OCI-LY7 (cell line): ENCODE measurements at regions not wholly inside any gene's neighbourhood (a gene's known extent, or its start where the extent isn't known, plus 50 kb on each side); places are given as distances from the start of the nearest gene placed in this dataset.

Source experiments
- EZH2phosphoT487 ChIP-seq: fragments of 200-600 bp; sonication (generic); IDR thresholded peaks from 2 replicates; pipeline ENCODE4 v1.6.1; 2018; ENCODE audit warnings: low read depth, borderline replicate concordance, mild to moderate bottlenecking, mixed run types, antibody characterized with exemption, low read length, moderate library complexity, mixed read lengths
- TF ChIP-seq, protein P1 (sequence below): fragments of 200-600 bp; sonication (generic); conservative IDR thresholded peaks from 2 replicates; pipeline ENCODE4 v1.5.1; 2014; ENCODE audit warnings: mild to moderate bottlenecking, antibody characterized with exemption, low read length, moderate library complexity, mixed read lengths

- TF ChIP-seq, protein P1, sequence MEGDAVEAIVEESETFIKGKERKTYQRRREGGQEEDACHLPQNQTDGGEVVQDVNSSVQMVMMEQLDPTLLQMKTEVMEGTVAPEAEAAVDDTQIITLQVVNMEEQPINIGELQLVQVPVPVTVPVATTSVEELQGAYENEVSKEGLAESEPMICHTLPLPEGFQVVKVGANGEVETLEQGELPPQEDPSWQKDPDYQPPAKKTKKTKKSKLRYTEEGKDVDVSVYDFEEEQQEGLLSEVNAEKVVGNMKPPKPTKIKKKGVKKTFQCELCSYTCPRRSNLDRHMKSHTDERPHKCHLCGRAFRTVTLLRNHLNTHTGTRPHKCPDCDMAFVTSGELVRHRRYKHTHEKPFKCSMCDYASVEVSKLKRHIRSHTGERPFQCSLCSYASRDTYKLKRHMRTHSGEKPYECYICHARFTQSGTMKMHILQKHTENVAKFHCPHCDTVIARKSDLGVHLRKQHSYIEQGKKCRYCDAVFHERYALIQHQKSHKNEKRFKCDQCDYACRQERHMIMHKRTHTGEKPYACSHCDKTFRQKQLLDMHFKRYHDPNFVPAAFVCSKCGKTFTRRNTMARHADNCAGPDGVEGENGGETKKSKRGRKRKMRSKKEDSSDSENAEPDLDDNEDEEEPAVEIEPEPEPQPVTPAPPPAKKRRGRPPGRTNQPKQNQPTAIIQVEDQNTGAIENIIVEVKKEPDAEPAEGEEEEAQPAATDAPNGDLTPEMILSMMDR = no peak
- TF ChIP-seq EZH2phosphoT487 = no peak
Measured at GRCh38 chr9:3708751-3709150, 182.9 kb upstream of the RFX3 start.
